Stimulated activated CD8-positive, alpha-beta memory T cell treated with anti-CD3 and anti-CD28 coated beads, Interleukin-15, amount 100 ng/mL, for 1 hour (primary cell): ENCODE measurements at regions not wholly inside any gene's neighbourhood (a gene's known extent, or its start where the extent isn't known, plus 50 kb on each side); places are given as distances from the start of the nearest gene placed in this dataset.

ENCODE experiments used
- DNase-seq: peaks from one replicate; pipeline ENCODE4 v3.0.0-alpha.2; 2020; ENCODE audit warnings: low read depth

DNA sequence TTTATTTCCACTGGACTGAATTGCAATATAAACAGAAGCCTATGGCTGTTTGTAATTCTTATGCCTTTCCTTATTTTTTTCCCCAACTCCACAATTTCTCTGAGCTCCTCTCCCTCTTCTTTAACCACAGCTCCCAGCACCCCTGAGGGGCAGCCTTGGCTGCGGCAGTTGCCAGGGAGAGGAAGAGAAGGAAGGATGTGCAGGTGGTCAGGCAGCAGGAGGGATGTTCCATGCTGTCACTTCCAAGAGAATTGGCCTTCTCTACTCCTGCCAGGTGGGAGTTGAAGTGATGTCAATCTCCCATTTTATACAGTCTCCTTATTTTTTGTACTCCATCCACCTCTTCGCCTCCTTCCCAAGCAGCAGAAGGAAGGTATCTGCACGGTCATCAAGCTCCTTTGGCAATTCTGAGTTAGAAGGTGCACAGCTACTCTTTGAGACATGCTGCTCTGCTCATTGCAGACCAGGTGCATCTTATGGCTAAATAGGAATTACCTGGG, 343.3 kb upstream of the RPS6KA3 start:
- no peak for DNase-seq

DNA sequence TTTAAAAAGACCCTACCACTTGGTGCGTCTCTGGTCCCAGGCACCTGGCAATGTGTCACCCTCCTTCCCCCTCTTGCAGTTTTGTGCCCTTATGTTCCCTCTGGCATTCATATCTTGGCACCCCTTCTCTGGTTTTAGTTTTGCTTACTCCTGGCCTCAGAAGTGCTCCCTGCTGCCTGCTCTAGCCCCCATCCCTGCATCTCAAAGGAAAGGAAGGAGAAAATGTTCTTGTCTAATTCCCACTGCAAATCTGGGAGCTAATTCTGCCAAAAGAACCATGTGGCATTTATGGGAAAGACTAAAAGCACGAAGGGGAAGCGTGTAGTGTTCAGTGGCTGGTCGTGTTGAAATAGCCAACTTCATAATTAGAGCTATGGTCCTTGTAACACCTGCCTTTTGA, 340.1 kb upstream of the RPS6KA3 start:
- DNase-seq, result no peak

DNA sequence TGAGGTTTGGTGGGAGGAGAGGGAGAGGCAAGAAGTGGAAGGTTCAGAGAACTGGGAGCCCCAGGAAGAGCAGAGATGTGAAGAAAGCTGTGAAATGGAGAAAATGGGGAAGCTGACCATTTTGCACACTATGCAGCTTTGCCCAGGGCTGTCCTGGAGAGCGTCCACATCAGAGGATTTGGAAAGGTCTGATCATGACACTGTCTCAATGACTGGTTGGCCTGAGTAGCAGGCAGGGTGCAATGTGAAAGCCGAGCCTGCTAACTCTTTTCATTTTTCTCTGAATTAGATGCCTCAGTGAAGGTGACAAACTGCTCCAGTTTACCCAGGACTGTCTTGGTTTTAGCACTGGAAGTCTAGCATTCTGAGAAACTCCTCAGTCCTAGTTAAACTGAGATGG, 330.1 kb upstream of the RPS6KA3 start:
- DNase-seq, result no peak

DNA sequence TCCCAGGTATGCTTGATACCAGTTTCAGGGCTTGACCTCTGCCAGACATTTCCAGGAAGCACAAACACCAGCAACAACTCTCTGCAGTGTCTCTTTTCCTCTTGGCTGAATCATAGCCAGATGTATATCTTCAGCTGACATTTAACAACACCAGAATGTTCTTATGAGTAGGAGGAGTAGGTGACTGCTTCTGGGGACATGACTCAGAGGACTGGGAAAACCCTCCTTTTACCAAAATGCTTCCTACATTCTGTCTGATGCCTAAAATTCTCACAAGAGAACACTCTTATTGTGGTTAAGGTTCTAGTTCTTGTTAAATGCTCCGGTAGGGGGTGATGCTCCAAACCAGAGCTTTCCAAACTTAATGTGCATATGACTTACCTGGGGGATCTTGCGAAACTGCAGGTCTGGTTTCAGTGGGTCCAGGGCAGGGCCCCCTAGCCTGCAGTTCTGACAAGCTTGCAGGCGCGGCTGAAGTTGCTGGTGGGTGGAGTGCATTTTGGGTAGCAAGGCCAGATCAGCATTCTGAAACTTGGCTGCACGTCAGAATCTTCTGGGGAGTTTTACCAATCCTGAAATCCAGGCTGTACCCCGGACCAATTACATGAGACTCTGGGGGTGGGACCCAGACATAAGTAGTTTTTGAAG, 329.3 kb upstream of the RPS6KA3 start:
- no peak for DNase-seq

DNA sequence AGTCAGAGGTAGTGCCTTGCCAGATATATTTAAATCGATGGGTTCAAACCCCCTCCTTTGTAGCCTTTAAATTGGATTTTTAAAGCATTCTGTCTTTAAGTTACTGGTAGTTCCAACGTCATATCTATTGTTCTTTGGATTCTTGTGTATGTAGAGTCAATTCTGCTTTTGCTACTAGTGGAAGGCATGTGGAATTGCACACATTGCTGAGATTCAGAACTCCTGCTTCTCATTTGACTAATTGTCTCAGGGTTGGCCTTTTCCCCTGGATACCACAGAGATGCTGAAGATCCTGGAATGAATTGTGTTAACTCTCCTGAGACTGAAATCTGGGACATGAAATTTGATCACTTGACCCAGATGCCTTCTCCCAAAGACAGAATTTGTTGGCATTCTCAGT, 328.3 kb upstream of the RPS6KA3 start:
- no peak for DNase-seq

DNA sequence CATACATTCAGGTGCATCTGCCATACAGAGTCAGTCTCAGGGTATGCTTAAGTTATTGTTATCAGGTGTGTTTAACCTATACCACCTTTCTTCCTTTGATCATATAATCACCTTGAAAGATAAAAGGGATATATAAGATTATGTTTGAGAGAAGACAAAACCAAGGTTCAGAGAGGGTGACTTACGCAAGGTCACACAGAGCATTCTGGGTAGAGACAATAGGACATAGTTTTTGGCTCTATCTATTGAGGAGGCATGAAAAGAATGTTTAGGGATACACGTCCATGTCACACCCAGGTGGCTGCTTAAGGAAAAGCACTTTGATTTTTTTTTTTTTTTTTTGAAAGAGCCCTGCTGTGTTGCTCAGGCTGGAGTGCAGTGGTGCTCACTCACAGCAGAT, 327.1 kb upstream of the RPS6KA3 start:
- no peak for DNase-seq

DNA sequence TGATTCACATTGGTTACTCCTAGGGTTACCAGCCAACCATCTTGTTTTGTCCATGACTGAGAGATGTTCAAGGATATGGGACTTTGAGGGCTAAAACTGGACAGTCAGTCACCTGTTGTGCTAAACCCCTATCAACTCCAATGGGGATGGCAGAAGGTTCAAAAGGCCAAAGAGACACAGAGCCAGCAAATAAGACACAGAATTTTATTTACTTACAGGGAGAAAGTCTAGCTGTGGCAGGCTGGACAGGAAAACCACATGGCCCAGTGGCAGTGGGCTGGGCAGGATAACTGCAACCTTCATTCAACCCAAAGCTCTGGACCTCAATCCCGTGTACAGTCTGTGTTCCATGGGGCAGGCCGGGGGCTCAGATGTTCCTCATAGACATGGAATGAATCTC, 326.7 kb upstream of the RPS6KA3 start:
- DNase-seq, result no peak

DNA sequence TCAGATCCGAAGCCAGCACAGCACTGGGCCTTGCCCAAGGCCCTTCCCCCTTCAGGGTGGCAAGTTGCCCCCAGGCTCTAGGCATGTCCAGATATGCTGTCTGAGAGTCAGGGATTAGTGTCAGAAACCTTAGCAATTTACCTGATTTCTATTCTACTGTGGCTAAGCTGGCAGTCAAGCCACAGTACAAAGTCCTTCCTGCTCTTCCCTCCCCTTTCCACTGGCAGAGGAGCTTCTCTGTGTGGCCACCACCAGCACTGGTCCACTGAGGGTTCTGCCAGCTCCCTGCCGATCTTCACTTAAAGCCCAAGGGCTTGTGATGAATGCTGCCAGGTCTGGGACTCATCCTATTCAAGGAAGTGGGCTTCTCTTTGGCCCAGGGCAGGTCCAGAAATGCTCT, 324.5 kb upstream of the RPS6KA3 start:
- DNase-seq, result no peak

DNA sequence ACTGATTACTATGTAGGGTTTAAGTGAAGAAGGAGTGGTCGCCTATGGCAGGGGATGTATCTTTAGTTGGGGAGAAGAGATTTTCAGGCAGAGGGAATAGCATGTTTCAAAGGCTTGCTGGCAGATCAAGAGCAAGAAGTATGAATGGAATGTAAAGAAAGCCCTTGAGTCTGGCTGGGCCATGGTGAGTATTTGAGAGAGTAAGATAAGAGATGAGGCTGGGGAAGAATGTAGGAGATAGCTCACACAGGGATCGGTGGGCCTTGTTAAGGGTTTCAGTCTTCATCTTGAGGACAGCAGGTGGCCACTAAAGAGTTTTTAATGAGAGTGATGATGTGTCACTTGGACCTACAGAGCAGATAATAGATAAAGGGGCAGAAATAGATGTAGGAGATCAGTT, 319.1 kb upstream of the RPS6KA3 start:
- DNase-seq, result no peak

DNA sequence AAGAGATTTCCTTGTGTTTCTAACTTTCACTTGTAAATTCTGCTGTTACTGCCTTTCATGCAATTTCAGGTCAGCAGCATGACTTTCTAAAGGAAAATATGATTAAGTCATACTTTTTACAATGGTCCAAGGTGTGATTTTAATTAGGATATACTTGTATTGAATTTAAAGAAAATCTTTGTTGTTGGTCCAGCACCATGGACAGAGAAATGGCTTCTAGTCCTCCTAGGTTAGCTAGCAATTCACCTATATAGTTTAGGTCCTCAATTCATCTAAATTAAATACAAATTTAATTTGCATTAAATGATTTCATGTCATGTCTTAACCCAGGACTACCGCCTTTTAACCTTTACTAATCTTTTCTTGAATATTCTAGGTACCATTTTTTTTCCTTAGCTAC, 304.9 kb upstream of the RPS6KA3 start:
- no peak for DNase-seq

DNA sequence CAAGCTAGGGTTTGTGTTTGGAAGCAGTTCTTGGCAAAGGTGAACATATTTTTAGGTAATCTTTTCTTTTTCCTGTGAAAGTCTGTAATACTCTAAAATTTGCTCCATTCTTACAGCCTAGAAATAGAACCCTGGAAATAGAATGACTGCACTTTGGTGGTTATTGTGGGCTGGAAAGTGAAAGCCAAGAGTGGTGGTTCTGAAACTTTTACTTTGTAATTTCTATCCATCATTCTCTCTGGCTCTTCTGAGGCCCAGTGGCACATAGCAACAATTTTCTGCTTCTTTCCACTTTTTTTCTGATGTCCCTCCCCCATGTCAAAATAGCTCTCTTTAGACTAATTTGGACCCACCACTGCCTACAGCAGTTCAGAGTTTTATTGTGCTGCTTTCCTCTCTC, 300.4 kb upstream of the RPS6KA3 start:
- no peak for DNase-seq

DNA sequence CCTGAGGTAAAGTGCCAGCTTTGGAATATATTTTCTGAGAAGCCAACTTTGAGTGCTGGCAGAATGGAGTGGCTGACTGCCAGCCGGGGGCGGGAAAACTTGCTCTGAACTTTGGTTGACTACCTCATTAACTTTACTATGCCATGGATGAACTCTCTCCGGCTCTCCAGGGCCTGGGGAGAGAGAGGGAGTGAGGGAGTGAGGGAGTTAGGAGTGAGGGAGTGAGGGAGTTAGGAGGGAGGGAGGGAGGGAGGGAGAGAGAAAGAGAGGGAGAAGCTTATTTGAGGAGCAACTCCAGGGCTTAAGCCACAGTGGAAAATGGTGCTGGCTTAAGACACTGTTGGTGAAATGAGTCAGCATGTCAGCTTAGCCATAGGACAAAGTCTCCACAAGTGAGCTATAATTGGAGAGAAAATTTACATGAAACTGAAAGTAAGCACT, 280.9 kb upstream of the RPS6KA3 start:
- no peak for DNase-seq

DNA sequence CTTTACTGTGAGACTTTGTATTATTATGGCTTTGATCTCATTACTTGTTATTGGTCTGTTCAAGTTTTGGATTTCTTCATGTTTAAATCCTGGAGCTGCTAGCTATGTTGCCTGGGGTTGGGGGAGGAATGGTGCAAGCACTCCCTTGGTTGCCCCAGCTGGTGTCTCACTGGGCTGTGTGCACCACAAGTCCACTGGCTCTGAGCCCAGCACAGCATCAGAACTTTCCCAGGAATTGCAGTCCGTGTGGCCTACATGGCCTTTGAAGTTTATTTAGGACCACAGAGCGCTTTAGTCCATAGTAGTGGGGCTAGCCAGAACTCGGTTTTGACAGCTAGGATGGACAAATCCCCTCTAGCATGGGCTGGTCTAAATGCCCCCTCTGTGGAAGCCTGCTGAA, 278.8 kb upstream of the RPS6KA3 start:
- no peak for DNase-seq

DNA sequence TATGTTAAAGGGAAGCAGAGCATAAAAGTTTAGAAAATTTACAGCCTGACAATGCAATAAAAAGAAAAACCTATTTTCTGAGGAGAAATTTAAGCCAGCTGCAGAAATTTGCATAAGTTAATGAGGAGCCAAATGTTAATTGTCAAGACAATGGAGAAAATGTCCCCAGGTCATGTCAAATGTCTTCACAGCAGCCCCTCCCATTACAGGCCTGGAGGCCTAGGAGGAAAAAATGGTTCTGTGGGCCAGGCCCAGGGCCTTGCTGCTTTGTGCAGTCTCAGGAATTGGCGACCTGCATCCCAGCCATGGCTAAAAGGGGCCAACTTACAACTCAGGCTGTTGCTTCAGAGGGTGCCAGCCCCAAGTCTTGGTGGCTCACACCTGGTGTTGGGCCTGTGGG, 275.4 kb upstream of the RPS6KA3 start:
- no peak for DNase-seq

DNA sequence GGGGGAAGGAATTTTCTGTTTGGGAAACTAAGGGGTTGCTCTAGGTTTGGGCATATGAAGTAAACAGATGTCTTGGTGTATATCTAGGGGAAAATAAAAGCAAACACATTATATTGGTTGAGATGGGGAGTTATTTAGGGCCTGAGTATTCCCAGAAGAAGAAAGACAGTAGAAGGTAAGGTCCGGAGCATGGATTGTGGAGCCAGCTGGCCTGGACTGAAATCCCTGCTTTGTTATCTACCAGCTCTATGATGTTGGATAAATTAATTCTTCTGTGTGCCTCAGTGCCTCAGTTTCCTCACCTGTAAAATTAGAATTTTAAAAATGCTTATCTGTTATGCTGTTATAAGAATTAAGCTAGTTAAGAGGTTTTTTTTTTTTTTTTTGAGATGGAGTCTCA, 272.3 kb upstream of the RPS6KA3 start:
- DNase-seq, result no peak

DNA sequence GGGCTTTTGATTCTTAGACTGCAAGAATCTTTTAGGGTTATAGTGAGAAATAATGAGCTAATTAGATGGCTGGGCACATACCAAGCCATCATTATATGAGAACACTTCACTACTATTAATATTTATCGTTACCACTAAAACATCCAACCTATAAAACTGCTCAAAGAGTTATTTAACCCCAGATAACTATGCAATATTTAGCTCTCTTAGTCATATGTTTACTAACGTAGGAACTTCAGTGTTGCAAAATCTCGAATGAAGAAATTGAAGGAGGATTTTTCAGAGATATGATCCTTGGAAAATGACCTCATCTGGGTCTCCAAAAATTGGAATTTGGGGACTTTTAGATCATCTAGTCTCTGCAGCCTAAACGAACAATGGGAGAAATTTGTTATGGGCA, 265.0 kb upstream of the RPS6KA3 start:
- no peak for DNase-seq

DNA sequence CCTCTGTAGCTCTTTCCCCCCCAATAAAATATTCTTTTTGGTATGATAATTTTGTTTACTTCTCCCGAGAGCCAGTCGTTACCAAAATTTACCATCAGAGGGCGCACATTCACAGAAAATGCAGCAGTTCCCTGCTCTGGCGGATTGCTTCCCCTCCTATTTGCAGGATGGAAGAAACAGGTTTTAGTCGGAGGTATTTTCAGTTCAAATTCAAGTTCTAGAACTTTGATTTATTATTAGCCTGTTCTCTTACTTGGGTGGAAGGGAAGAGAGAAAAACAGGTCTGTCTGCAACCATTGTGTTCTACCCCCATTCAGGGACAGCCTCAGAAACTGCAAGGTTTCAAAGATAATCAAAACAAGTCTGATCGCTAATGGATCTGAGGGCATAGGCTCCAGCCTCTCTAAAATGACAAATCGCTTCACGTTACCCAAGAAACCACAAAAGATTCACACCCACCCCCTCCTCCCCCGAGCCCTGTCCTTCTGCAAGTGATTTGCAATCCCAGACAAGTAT, 263.8 kb upstream of the RPS6KA3 start:
- DNase-seq, result peak; percentile 35

DNA sequence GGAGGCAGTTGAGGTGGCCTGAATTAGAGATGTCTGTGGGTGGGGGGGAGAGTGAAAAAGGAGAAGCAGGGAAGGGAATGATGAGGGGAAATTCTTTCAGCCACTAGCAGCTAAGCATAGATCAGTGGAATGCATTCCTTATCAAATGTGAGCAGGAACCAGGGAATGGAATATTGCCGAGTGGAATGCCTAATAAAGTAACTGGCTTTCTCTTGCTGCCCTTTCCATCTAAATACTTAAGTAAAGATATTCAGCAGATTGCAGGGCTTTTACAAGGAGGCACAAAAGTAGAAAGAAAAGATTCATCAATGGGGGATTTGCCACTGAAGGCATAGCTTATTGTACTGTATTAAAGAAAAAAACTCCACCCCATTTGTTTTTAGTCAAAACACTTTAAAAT, 263.0 kb upstream of the RPS6KA3 start:
- no peak for DNase-seq

DNA sequence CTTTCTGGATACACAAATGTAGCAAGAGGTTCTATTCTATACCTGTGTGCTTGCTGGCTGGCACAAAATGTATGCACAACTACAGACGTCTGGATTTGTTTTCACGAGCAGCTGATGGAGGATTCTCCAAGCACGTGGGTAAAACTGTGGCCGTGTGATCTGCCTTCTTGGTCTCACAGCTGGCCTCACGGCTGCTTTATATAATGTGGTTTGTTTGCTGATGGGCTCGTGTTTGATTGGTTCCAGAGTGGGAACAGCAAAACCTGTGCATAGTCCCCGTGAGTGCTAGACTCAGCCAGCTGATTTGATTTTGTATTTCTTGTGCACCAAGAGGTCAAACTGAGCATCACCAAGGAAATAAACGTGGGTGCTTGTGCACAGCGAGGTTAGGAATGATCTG, 262.6 kb upstream of the RPS6KA3 start:
- DNase-seq, result no peak

DNA sequence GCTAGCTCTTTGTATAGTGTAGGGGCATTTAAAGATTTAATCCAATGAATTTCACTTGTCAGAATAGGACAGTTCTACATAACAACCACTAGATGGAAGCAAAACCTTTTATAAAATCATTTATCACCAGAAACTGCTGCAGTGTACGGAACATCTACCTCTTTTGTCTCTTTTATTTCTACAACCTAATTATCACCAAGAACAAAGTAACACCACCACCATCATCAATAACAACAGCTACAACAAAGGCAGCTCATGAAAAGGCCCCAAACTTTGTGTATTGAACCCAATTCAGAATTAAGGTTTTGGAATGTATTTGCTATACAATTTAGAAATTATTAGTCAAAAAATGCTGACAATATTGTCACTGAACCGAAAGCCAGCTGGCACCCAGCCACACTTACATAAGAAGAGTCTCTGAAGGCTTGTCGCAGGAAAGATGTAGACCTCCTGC, 260.9 kb upstream of the RPS6KA3 start:
- DNase-seq, result no peak

DNA sequence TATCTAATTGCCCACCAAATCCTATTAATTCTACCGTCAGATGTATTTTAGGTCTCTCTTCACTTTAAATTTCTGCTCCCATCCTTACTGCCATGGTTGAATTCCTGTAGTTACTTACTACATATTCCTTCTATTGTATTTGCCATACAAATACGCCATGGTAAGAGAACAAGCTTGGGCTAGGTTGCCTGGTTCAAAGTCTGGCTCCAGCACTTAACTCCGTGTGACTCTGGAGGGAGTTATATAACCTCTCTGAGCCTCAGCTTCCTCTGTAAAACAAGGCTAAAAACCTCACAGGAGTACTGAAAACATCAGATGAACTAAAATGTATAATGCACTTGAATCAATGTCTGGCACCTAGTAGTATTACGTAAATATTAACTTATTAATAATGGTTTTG, 260.3 kb upstream of the RPS6KA3 start:
- no peak for DNase-seq

DNA sequence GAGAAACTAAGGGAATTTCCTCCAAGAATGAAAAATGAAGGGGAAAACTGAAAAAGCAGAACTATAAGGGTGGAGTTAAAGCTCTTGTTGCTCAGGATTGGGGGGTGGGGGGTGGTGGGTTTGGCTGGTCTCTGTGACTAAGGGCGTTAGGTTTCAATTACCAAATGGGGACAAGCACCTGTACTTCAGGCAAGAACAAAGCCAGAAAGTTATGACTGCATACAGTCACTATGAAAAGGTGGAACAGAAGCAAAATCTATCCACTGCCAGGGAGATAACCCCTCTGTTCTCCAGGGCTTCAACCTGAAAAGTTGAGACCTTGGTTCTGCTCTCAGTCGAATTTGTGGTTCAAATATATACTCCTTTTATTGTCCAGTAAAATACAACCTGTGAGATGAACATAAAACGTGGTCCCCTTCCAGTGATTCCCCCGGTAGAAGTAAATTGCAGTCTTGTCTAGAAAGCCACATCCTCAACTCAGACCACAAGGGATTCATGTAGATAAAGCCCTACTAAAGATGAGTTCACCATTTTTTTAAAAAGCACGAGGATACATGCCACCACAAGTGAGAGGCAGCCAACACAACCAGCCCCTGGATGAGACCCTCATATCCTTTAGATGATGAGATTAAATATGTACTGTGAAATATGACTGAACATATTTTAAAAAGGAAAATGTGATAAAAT, 257.1 kb upstream of the RPS6KA3 start:
- DNase-seq, result no peak

DNA sequence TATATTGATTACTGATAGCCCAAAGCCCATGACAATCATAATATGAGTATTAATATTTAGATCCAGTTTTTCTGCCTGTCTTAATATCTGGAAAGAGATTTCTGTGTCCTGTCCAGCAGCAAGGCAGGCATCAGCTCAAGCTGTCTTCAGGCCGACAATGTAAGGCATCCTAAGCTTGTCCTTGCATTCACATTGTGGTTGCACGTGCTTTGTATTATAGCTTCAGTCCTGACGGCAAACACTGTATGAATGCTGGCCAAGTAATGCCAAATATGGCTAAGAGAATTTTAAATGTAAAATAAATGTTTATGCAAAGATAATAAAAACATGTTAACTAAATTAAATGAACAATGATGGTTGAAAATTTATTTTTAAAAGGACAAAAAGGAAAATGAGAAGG, 255.7 kb upstream of the RPS6KA3 start:
- no peak for DNase-seq

DNA sequence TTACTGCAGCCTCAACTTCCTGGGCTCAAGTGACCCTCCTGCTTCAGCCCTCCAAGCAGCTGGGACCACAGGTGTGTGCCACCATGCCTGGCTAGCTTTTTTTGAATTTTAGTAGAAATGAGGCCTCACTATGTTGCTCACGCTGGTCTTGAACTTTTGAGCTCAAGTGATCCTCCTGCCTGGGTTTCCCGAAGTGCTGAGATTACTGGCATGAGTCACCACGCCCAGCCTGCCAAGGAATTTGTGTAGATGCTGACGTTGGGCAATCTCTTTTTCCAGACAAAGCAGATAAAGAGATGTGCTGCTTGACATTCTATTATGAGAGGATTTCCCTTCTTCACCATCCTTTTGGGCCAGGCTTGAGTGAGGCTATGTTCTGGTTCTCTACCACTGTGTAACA, 254.5 kb upstream of the RPS6KA3 start:
- DNase-seq, result no peak
